ENCODE measurements at regions not wholly inside any gene's neighbourhood (a gene's known extent, or its start where the extent isn't known, plus 50 kb on each side); places are given as distances from the start of the nearest gene placed in this dataset.

GRCh38 chr12:97923546-97923945 is 460.9 kb downstream of the RMST start:
- TF ChIP-seq CTCF (IDR thresholded peaks at IDR 0.05) (no peak), POLR2A (IDR thresholded peaks at IDR 0.05) (no peak)

Measured in thyroid gland (tissue), 4 donors.